Esophagus squamous epithelium (tissue), 4 donors: ENCODE measurements at regions not wholly inside any gene's neighbourhood (a gene's known extent, or its start where the extent isn't known, plus 50 kb on each side); places are given as distances from the start of the nearest gene placed in this dataset.

Experiments used
- POLR2A ChIP-seq, 4 donors: fragments of 450-650 bp; IDR thresholded peaks; one replicate each; pipeline ENCODE4 v1.6.1; 2017; ENCODE audit warnings: antibody characterized with exemption in 4 of 4, mild to moderate bottlenecking in 4 of 4, moderate library complexity in 3 of 4
- TF ChIP-seq, protein P1 (sequence below), 6 experiments: fragments of 450-650 bp in 4 of 6; fragments of 200-600 bp in 2 of 6; sonication (generic) in 2 of 6; IDR thresholded peaks; one replicate each; pipeline ENCODE4 v1.5.1; 2016 to 2019; ENCODE audit warnings: antibody characterized with exemption in 6 of 6, mild to moderate bottlenecking in 4 of 6, moderate library complexity in 4 of 6

DNA sequence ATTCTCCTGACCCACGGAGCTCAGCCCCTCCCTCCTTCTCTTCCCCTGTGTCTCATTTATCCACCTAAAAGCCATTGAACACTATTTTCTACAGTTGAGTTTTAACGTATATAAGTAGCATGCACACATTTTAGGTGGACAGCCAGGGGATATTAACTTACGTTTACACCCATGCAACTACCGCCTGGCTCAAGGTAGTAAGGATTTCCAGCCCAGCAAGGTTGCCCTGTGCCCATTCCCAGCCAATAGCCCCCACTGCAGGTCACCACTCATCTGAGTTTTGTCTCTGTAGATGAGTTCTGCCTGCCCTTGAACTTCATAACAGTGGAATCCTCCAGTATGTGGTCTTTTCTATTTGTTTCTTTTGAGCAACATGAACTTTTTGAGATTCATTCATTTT is 65.4 kb downstream of the SMIM38 start:
- TF ChIP-seq, protein P1, sequence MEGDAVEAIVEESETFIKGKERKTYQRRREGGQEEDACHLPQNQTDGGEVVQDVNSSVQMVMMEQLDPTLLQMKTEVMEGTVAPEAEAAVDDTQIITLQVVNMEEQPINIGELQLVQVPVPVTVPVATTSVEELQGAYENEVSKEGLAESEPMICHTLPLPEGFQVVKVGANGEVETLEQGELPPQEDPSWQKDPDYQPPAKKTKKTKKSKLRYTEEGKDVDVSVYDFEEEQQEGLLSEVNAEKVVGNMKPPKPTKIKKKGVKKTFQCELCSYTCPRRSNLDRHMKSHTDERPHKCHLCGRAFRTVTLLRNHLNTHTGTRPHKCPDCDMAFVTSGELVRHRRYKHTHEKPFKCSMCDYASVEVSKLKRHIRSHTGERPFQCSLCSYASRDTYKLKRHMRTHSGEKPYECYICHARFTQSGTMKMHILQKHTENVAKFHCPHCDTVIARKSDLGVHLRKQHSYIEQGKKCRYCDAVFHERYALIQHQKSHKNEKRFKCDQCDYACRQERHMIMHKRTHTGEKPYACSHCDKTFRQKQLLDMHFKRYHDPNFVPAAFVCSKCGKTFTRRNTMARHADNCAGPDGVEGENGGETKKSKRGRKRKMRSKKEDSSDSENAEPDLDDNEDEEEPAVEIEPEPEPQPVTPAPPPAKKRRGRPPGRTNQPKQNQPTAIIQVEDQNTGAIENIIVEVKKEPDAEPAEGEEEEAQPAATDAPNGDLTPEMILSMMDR (IDR thresholded peaks at IDR 0.05) = no peak
- no peak for TF ChIP-seq POLR2A (IDR thresholded peaks at IDR 0.05)
